HepG2 (cell line): ENCODE measurements at regions not wholly inside any gene's neighbourhood (a gene's known extent, or its start where the extent isn't known, plus 50 kb on each side); places are given as distances from the start of the nearest gene placed in this dataset.
A peak's percentile ranks its signal among the peaks of the same experiment; 100 is the strongest.

Experiments
- FOSL2 ChIP-seq: sonication (generic); formaldehyde crosslinking; IDR thresholded peaks from 2 replicates; pipeline ENCODE4 v1.4.0; 2020; ENCODE audit warnings: missing genetic modification reagents
- HDAC1 ChIP-seq: sonication (generic); formaldehyde crosslinking; IDR thresholded peaks from 2 replicates; pipeline ENCODE4 v1.5.1; 2020; ENCODE audit warnings: mild to moderate bottlenecking, missing genetic modification reagents
- KDM3A ChIP-seq: IDR thresholded peaks from 2 replicates; pipeline ENCODE4 v1.6.1; 2018; ENCODE audit warnings: low read depth, missing compliant biosample characterization
- MED1 ChIP-seq: sonication (generic); formaldehyde crosslinking; IDR thresholded peaks from 2 replicates; pipeline ENCODE4 v1.4.0; 2020; ENCODE audit warnings: missing genetic modification reagents
- RELA ChIP-seq: sonication (generic); formaldehyde crosslinking; IDR thresholded peaks from 2 replicates; pipeline ENCODE4 v1.4.0; 2020; ENCODE audit warnings: missing genetic modification reagents
- RXRB ChIP-seq: IDR thresholded peaks from 2 replicates; pipeline ENCODE4 v1.6.1; 2016; ENCODE audit warnings: borderline replicate concordance, missing genetic modification reagents, missing compliant biosample characterization
- SMC3 ChIP-seq: IDR thresholded peaks from 2 replicates; pipeline ENCODE4 v1.6.1; 2011; ENCODE audit warnings: low read length, improper control_type of control experiment
- SOX13 ChIP-seq, 3 experiments: fragments of 450-650 bp in 1 of 3; sonication (generic) in 1 of 3; formaldehyde crosslinking in 1 of 3; IDR thresholded peaks in 2 of 3; conservative IDR thresholded peaks in 1 of 3; 2 replicates each; pipeline versions ENCODE4 v1.5.0 to v1.6.1; 2016 to 2020; ENCODE audit warnings: antibody characterized with exemption in 1 of 3, mild to moderate bottlenecking in 1 of 3, missing compliant biosample characterization in 1 of 3, missing genetic modification reagents in 1 of 3, moderate library complexity in 1 of 3
- SOX6 ChIP-seq, 2 experiments: fragments of 450-650 bp in 1 of 2; sonication (generic) in 1 of 2; formaldehyde crosslinking in 1 of 2; IDR thresholded peaks; 2 replicates each; pipeline versions ENCODE4 v1.4.0 to v1.6.1; 2017 to 2020; ENCODE audit warnings: antibody characterized with exemption in 1 of 2, mild to moderate bottlenecking in 1 of 2, missing genetic modification reagents in 1 of 2
- TARDBP ChIP-seq: sonication (generic); formaldehyde crosslinking; IDR thresholded peaks from 2 replicates; pipeline ENCODE4 v1.8.0; 2022; ENCODE audit warnings: mild to moderate bottlenecking, missing genetic modification reagents
- ZBTB44 ChIP-seq: sonication (generic); formaldehyde crosslinking; IDR thresholded peaks from 2 replicates; pipeline ENCODE4 v1.4.0; 2020; ENCODE audit warnings: missing genetic modification reagents
- ZMYM4 ChIP-seq: sonication (generic); formaldehyde crosslinking; IDR thresholded peaks from 2 replicates; pipeline ENCODE4 v1.8.1; 2023; ENCODE audit warnings: mild to moderate bottlenecking, missing genetic modification reagents
- ZNF512B ChIP-seq: sonication (generic); formaldehyde crosslinking; IDR thresholded peaks from 2 replicates; pipeline ENCODE4 v1.5.1; 2020; ENCODE audit warnings: missing genetic modification reagents, mild to moderate bottlenecking, borderline replicate concordance
- ZNF569 ChIP-seq: sonication (generic); formaldehyde crosslinking; IDR thresholded peaks from 2 replicates; pipeline ENCODE4 v1.5.0; 2020; ENCODE audit warnings: mild to moderate bottlenecking, missing genetic modification reagents, moderate library complexity, borderline replicate concordance
- ZNF598 ChIP-seq: sonication (generic); formaldehyde crosslinking; IDR thresholded peaks from 2 replicates; pipeline ENCODE4 v1.5.1; 2020; ENCODE audit warnings: mild to moderate bottlenecking, missing genetic modification reagents, borderline replicate concordance
- ZNF644 ChIP-seq: IDR thresholded peaks from 2 replicates; pipeline ENCODE4 v1.6.1; 2016; ENCODE audit warnings: low read depth
- ZNF672 ChIP-seq: sonication (generic); formaldehyde crosslinking; IDR thresholded peaks from 2 replicates; pipeline ENCODE4 v1.8.1; 2022; ENCODE audit warnings: missing genetic modification reagents
- TF ChIP-seq, protein P1 (sequence below): sonication (generic); formaldehyde crosslinking; IDR thresholded peaks from 2 replicates; pipeline ENCODE4 v1.5.0; 2020; ENCODE audit warnings: mild to moderate bottlenecking, missing genetic modification reagents
- TF ChIP-seq, protein P2 (sequence below): sonication (generic); formaldehyde crosslinking; IDR thresholded peaks from 2 replicates; pipeline ENCODE4 v1.8.1; 2023; ENCODE audit warnings: missing genetic modification reagents, inconsistent platforms, borderline replicate concordance
- TF ChIP-seq, protein P3 (sequence below): IDR thresholded peaks from 2 replicates; pipeline ENCODE4 v1.6.1; 2018; ENCODE audit warnings: missing genetic modification reagents, mild to moderate bottlenecking, missing compliant biosample characterization

DNA sequence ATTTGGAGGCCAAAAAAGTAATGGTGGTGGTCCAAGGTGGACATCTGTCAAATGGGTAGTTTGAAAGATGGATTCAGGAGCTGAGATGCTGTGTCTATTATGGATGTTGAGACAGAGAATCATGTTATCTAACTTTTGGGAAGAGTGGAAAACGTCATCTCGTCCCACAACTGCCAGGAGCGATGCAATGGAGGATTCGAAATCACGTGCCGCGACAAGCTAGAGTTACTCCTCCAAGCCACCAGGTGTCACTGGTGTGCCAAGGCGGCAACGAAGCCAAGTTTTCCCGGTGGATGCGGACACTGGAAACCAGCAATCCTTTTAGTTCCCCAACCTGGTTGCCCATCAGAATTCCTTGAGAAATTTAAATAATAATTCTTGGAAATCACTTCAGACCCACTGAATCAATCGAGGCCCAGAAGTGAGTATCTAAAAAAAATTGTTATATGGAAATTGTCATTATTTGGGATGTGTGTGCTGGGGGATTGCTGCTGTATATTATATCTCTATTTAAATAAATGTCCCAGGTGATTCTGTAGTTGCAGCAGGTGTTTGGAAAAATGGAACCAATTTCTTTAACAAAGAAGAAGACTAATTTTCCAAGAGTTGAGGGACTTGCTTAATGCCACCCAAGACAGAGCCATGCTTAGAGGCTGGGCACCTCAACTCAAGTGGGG is 206.1 kb downstream of the HAPSTR1 start (continued):
- no peak for TF ChIP-seq ZNF672 (CRISPR knock-in tag)
- no peak for TF ChIP-seq TARDBP
- TF ChIP-seq ZNF644 (CRISPR knock-in tag): peak; percentile 64; the same call in 1 of the 2 replicates
- TF ChIP-seq ZNF569: no peak
- no peak for TF ChIP-seq SOX6 (IDR thresholded peaks at IDR 0.05)
- TF ChIP-seq SOX6 (CRISPR knock-in tag; IDR thresholded peaks at IDR 0.05): peak; percentile 52
- no peak for TF ChIP-seq ZBTB44 (CRISPR knock-in tag)
- TF ChIP-seq ZNF598: 0 out of 2 replicates have a peak, but pooled peaks have one; percentile 31
- TF ChIP-seq HDAC1 (CRISPR knock-in tag): no peak
- peak; percentile 94 for TF ChIP-seq ZMYM4 (CRISPR knock-in tag)
- peak; percentile 49; the same call in 1 of the 2 replicates for TF ChIP-seq FOSL2 (CRISPR knock-in tag)
- peak; percentile 42; the same call in 1 of the 2 replicates for TF ChIP-seq KDM3A (CRISPR knock-in tag)
- TF ChIP-seq, protein P1, sequence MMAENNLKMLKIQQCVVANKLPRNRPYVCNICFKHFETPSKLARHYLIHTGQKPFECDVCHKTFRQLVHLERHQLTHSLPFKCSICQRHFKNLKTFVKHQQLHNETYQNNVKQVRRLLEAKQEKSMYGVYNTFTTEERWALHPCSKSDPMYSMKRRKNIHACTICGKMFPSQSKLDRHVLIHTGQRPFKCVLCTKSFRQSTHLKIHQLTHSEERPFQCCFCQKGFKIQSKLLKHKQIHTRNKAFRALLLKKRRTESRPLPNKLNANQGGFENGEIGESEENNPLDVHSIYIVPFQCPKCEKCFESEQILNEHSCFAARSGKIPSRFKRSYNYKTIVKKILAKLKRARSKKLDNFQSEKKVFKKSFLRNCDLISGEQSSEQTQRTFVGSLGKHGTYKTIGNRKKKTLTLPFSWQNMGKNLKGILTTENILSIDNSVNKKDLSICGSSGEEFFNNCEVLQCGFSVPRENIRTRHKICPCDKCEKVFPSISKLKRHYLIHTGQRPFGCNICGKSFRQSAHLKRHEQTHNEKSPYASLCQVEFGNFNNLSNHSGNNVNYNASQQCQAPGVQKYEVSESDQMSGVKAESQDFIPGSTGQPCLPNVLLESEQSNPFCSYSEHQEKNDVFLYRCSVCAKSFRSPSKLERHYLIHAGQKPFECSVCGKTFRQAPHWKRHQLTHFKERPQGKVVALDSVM (CRISPR knock-in tag): peak; percentile 24; the same call in 1 of the 2 replicates
- TF ChIP-seq SOX13 (IDR thresholded peaks at IDR 0.05): no peak
- peak in 1 of 2 experiments; percentile 36; a peak in 1 of 4 replicates for TF ChIP-seq SOX13 (CRISPR knock-in tag; conservative IDR thresholded peaks at IDR 0.05 in 1 of 2, IDR thresholded peaks at IDR 0.05 in 1 of 2)
- TF ChIP-seq, protein P2, sequence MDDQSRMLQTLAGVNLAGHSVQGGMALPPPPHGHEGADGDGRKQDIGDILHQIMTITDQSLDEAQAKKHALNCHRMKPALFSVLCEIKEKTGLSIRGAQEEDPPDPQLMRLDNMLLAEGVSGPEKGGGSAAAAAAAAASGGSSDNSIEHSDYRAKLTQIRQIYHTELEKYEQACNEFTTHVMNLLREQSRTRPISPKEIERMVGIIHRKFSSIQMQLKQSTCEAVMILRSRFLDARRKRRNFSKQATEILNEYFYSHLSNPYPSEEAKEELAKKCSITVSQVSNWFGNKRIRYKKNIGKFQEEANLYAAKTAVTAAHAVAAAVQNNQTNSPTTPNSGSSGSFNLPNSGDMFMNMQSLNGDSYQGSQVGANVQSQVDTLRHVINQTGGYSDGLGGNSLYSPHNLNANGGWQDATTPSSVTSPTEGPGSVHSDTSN: no peak
- peak; percentile 79; the same call in 1 of the 2 replicates for TF ChIP-seq RELA (CRISPR knock-in tag)
- TF ChIP-seq, protein P3, sequence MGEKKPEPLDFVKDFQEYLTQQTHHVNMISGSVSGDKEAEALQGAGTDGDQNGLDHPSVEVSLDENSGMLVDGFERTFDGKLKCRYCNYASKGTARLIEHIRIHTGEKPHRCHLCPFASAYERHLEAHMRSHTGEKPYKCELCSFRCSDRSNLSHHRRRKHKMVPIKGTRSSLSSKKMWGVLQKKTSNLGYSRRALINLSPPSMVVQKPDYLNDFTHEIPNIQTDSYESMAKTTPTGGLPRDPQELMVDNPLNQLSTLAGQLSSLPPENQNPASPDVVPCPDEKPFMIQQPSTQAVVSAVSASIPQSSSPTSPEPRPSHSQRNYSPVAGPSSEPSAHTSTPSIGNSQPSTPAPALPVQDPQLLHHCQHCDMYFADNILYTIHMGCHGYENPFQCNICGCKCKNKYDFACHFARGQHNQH: peak; percentile 77; the same call in 1 of the 2 replicates
- peak; percentile 52; the same call in 1 of the 2 replicates for TF ChIP-seq RXRB
- TF ChIP-seq SMC3: peak; percentile 96
- TF ChIP-seq ZNF512B (CRISPR knock-in tag): no peak
- peak; percentile 36; the same call in 1 of the 2 replicates for TF ChIP-seq MED1 (CRISPR knock-in tag)
